Activated CD8-positive, alpha-beta T cell treated with anti-CD3 and anti-CD28 coated beads, Interleukin-2, amount 10 ng/mL, durations not matched to agents 7 days and 5 days (primary cell): ENCODE measurements at regions not wholly inside any gene's neighbourhood (a gene's known extent, or its start where the extent isn't known, plus 50 kb on each side); places are given as distances from the start of the nearest gene placed in this dataset.

Source experiments
- ATAC-seq: fragments of 150-1000 bp; cut with Tn5 transposase; one replicate; pipeline ENCODE4 v1.10.0; 2021; ENCODE audit warnings: moderate library complexity
- CTCF ChIA-PET: fragments of 350-600 bp; sonication (Branson Sonifier 250); formaldehyde crosslinking; loops from one replicate; lab custom pipeline; 2021; ENCODE audit warnings: antibody characterized with exemption; lab: Charles Lee
- POLR2A ChIA-PET: fragments of 350-600 bp; sonication (Branson Sonifier 250); formaldehyde crosslinking; loops from one replicate; lab custom pipeline; 2021; ENCODE audit warnings: antibody characterized with exemption; lab: Charles Lee
- DNase-seq: peaks from one replicate; pipeline ENCODE4 v3.0.0-alpha.2; 2020
- H3K27ac Mint-ChIP-seq: one replicate; pipeline ENCODE4 v1.8.0; 2021; ENCODE audit warnings: mild to moderate bottlenecking, mixed read lengths
- H3K27me3 Mint-ChIP-seq: one replicate; pipeline ENCODE4 v1.8.0; 2021; ENCODE audit warnings: low read depth, mixed read lengths
- H3K36me3 Mint-ChIP-seq: one replicate; pipeline ENCODE4 v1.8.0; 2021; ENCODE audit warnings: low read depth, mixed read lengths
- H3K4me1 Mint-ChIP-seq: one replicate; pipeline ENCODE4 v1.8.0; 2021; ENCODE audit warnings: low read depth, mixed read lengths
- H3K4me3 Mint-ChIP-seq: one replicate; pipeline ENCODE4 v1.8.0; 2021; ENCODE audit warnings: mild to moderate bottlenecking, mixed read lengths
- H3K9me3 Mint-ChIP-seq: one replicate; pipeline ENCODE4 v1.8.0; 2022; ENCODE audit warnings: mixed read lengths; ENCODE audit not compliant: insufficient read depth

GRCh38 chr5:74576941-74577456 lies 63.5 kb downstream of the ENC1 start:
- Mint-ChIP-seq H3K4me1 (peaks cover 33% of the 10 kb centered on the region), H3K27me3 (peaks cover 2% of the 10 kb centered on the region), H3K4me3 (peak overlapping the region; percentile 39), H3K36me3 (peaks cover 1% of the 10 kb centered on the region), H3K9me3 (no peaks in the 10 kb centered on the region), H3K27ac (peak overlapping the region; percentile 83)
- ChIA-PET CTCF (interaction anchor here (1.8 kb wide), 1 partner anchor 62 kb away, joined by 4 read pairs; no protein-coding TSS in a partner anchor), POLR2A (no interaction called here)
- peak; percentile 59 for ATAC-seq
- DNase-seq = peak; percentile 30

DNA sequence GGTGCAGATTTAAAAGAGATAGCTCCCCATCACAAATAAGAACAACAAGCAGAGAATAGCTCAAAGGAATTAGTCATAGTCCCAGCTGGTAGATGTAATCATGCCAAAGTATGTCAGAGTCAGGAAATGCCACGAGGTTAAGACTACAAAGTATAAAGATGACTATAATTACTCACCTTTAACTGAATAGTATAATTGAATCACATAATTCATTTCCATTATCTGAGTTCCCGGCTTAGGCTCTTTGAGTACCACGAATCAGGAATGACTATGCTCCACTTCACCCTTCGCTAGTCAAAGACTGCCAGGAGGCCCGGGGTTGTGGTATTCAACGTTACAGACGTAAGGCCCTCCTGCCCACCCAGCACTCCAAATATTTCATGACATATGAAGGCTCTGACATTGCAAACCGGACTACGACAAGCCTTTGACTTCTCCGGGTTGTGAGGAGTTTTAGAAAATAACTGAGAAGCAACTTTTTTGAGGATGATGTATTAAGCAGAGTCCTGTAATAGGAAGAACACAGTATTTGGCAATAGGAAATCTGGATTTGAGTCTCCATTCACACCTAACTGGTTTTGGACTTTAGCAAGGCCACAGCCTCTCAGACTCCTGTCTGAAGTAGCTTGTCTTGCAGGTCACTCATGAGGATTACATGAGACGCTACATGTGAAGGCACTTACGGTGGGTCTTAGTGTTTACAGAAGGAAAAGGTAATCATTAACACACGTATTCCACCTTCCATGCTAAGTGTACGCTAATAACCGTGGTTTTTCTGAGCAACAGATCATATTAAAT lies 64.6 kb downstream of the ENC1 start:
- Mint-ChIP-seq H3K9me3 (no peaks in the 10 kb centered on the region), H3K4me3 (peak overlapping the region; percentile 12), H3K27ac (peak overlapping the region; percentile 42), H3K4me1 (peaks cover 33% of the 10 kb centered on the region), H3K36me3 (peaks cover 1% of the 10 kb centered on the region), H3K27me3 (peaks cover 3% of the 10 kb centered on the region)
- no peak for DNase-seq
- no peak for ATAC-seq
- ChIA-PET CTCF (interaction anchor here (1.9 kb wide), 1 partner anchor 66 kb away, joined by 4 read pairs; no protein-coding TSS in a partner anchor), POLR2A (interaction anchor here (0.9 kb wide), 1 partner anchor 64 kb away, joined by 4 read pairs; no protein-coding TSS in a partner anchor)

- H3K27me3 Mint-ChIP-seq = peaks cover 9% of the 10 kb centered on the region
- ATAC-seq (no peak), DNase-seq (no peak)
- no peak overlapping the region for H3K27ac Mint-ChIP-seq
- H3K36me3 Mint-ChIP-seq = no peaks in the 10 kb centered on the region
- CTCF ChIA-PET = interaction anchor here (0.6 kb wide), 1 partner anchor 70 kb away, joined by 3 read pairs; no protein-coding TSS in a partner anchor
- no peaks in the 10 kb centered on the region for H3K4me1 Mint-ChIP-seq
- H3K4me3 Mint-ChIP-seq = no peak overlapping the region
- H3K9me3 Mint-ChIP-seq = no peaks in the 10 kb centered on the region
- POLR2A ChIA-PET = no interaction called here
Measured at GRCh38 chr5:74570250-74570649, 70.3 kb downstream of the ENC1 start.

- CTCF ChIA-PET = no interaction called here
- Mint-ChIP-seq H3K9me3 (no peaks in the 10 kb centered on the region), H3K4me3 (no peak overlapping the region), H3K36me3 (no peaks in the 10 kb centered on the region), H3K4me1 (no peaks in the 10 kb centered on the region), H3K27me3 (peaks cover 9% of the 10 kb centered on the region), H3K27ac (no peak overlapping the region)
- ATAC-seq = no peak
- DNase-seq = no peak
- POLR2A ChIA-PET = no interaction called here
Measured at GRCh38 chr5:74567411-74567995, 73.0 kb downstream of the ENC1 start.

DNA sequence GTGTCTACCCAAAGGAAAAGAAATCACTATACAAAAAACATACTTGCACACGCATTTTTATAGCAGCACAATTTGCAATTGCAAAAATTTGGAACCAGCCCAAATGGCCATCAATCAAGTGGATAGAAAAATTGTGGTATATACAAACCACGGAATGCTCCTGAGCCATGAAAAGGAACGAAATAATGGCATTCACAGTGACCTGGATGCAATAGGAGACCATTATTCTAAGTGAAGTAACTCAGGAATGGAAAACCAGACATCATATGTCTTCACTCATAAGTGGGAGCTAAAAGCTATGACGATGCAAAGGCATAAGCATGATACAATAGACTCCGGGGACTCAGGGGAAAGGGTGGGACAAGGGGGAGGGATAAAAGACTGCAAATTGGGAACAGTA lies 78.4 kb downstream of the ENC1 start:
- H3K27me3 Mint-ChIP-seq = peaks cover 4% of the 10 kb centered on the region
- no peak overlapping the region for H3K27ac Mint-ChIP-seq
- no peaks in the 10 kb centered on the region for H3K36me3 Mint-ChIP-seq
- H3K9me3 Mint-ChIP-seq = no peaks in the 10 kb centered on the region
- ATAC-seq (no peak), DNase-seq (no peak)
- H3K4me1 Mint-ChIP-seq = no peaks in the 10 kb centered on the region
- H3K4me3 Mint-ChIP-seq = no peak overlapping the region
- CTCF ChIA-PET = no interaction called here
- POLR2A ChIA-PET = no interaction called here

DNA sequence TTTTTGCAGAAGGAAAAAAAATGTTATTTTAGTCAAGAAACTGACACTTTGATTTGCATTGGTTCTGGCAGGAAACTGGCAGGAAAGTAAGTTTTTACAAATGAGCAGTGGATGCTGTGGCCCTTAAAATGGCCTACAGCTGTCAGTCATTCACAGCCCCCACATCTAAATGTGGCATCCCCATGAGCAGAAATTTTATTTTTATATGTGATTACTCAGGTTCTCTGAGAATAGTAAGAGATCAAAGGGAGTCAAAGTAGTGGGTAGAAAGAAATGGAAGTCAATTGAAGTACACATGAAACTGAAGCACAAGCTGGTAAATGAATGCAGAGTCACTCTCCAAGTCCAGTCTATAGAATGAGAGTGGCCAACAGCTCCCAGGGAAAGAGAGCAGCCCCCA lies 80.3 kb downstream of the ENC1 start:
- Mint-ChIP-seq H3K36me3 (no peaks in the 10 kb centered on the region), H3K4me3 (no peak overlapping the region), H3K4me1 (no peaks in the 10 kb centered on the region), H3K9me3 (no peaks in the 10 kb centered on the region), H3K27ac (no peak overlapping the region), H3K27me3 (peaks cover 4% of the 10 kb centered on the region)
- ChIA-PET POLR2A (no interaction called here), CTCF (no interaction called here)
- no peak for DNase-seq
- no peak for ATAC-seq

- Mint-ChIP-seq H3K4me1 (no peaks in the 10 kb centered on the region), H3K36me3 (no peaks in the 10 kb centered on the region), H3K27ac (no peak overlapping the region), H3K27me3 (peaks cover 9% of the 10 kb centered on the region), H3K9me3 (no peaks in the 10 kb centered on the region), H3K4me3 (no peak overlapping the region)
- ATAC-seq = no peak
- ChIA-PET CTCF (interaction anchor here (0.9 kb wide), 1 partner anchor 40 kb away, joined by 3 read pairs; no protein-coding TSS in a partner anchor), POLR2A (no interaction called here)
- no peak for DNase-seq
Measured at GRCh38 chr5:74556631-74557595, 83.6 kb downstream of the ENC1 start.

- POLR2A ChIA-PET = no interaction called here
- DNase-seq = no peak
- Mint-ChIP-seq H3K9me3 (no peaks in the 10 kb centered on the region), H3K27ac (no peak overlapping the region), H3K4me3 (no peak overlapping the region), H3K27me3 (peaks cover 10% of the 10 kb centered on the region), H3K36me3 (no peaks in the 10 kb centered on the region), H3K4me1 (no peaks in the 10 kb centered on the region)
- ATAC-seq = no peak
- CTCF ChIA-PET = no interaction called here
Measured at GRCh38 chr5:74556006-74556405, 84.5 kb downstream of the ENC1 start.

- Mint-ChIP-seq H3K36me3 (no peaks in the 10 kb centered on the region), H3K4me3 (no peak overlapping the region), H3K4me1 (no peaks in the 10 kb centered on the region), H3K9me3 (no peaks in the 10 kb centered on the region), H3K27me3 (peaks cover 6% of the 10 kb centered on the region), H3K27ac (no peak overlapping the region)
- ATAC-seq (no peak), DNase-seq (no peak)
- ChIA-PET CTCF (no interaction called here), POLR2A (interaction anchor here (0.6 kb wide), 1 partner anchor 21 kb away, joined by 3 read pairs; no protein-coding TSS in a partner anchor)
Measured at GRCh38 chr5:74552101-74552500, 88.4 kb downstream of the ENC1 start.

GRCh38 chr5:74550927-74551326 lies 89.6 kb downstream of the ENC1 start:
- H3K27me3 Mint-ChIP-seq = peaks cover 6% of the 10 kb centered on the region
- DNase-seq (no peak), ATAC-seq (no peak)
- H3K9me3 Mint-ChIP-seq = no peaks in the 10 kb centered on the region
- ChIA-PET CTCF (no interaction called here), POLR2A (no interaction called here)
- no peak overlapping the region for H3K4me3 Mint-ChIP-seq
- no peak overlapping the region for H3K27ac Mint-ChIP-seq
- no peaks in the 10 kb centered on the region for H3K4me1 Mint-ChIP-seq
- no peaks in the 10 kb centered on the region for H3K36me3 Mint-ChIP-seq

DNA sequence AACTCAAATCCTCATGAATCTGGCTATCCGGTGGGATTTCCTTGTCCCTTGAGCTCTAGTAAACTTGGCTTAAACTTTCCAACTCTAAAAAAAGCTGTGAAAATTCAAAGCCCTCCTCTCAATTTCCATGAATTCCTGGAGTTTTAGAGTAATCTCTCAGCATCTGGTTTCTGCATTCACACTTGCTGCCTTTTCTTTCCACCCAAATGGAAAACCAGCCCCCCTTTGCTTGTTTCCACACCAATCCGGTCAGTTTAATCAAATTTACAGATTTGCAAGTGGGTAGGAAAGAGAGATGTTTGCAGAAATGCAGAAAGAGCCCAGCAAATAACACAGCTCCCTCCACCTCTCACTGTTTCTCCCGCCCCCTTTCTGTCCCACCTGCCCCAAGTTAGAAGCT lies 91.1 kb downstream of the ENC1 start:
- ATAC-seq (no peak), DNase-seq (no peak)
- Mint-ChIP-seq H3K36me3 (no peaks in the 10 kb centered on the region), H3K27ac (no peak overlapping the region), H3K27me3 (peaks cover 2% of the 10 kb centered on the region), H3K9me3 (no peaks in the 10 kb centered on the region), H3K4me1 (no peaks in the 10 kb centered on the region), H3K4me3 (no peak overlapping the region)
- ChIA-PET CTCF (no interaction called here), POLR2A (no interaction called here)
